PC-3 (cell line): ENCODE measurements at regions not wholly inside any gene's neighbourhood (a gene's known extent, or its start where the extent isn't known, plus 50 kb on each side); places are given as distances from the start of the nearest gene placed in this dataset.

ENCODE experiments used
- ATAC-seq: fragments of 200-7000 bp; cut with Tn5 transposase; 2 replicates; pipeline ENCODE4 v1.9.1; 2020; ENCODE audit warnings: mild to moderate bottlenecking, moderate library complexity
- BruUV-seq: library from RNA; stranded (reverse); fragments of 400-500 nt; replicated peaks from 2 replicates; lab custom pipeline; 2021; lab: Mats Ljungman, UMichigan
- CTCF ChIA-PET: fragments of 300-600 bp; sonication (Branson Sonifier 250); formaldehyde crosslinking; loops from one replicate; lab custom pipeline; 2022; ENCODE audit warnings: antibody characterized with exemption; lab: Charles Lee
- POLR2A ChIA-PET: fragments of 300-600 bp; sonication (Branson Sonifier 250); formaldehyde crosslinking; loops from one replicate; lab custom pipeline; 2022; ENCODE audit warnings: antibody characterized with exemption; ENCODE audit not compliant: unreplicated experiment; lab: Charles Lee
- DNase-seq: peaks from one replicate; pipeline ENCODE4 v3.0.0-alpha.2; 2015
- H2AFZ ChIP-seq: fragments of 300-600 bp; sonication (generic); 2 replicates; pipeline ENCODE4 v1.6.0; 2016; ENCODE audit warnings: antibody characterized with exemption, low read length
- H3F3A ChIP-seq: fragments of 300-600 bp; sonication (generic); one replicate; pipeline ENCODE4 v1.6.0; 2017; ENCODE audit warnings: antibody characterized with exemption, low read length, control low read depth, mild to moderate bottlenecking; ENCODE audit not compliant: unreplicated experiment
- H3K27ac ChIP-seq: fragments of 300-600 bp; sonication (generic); 2 replicates; pipeline ENCODE4 v1.5.1; 2016; ENCODE audit warnings: mild to moderate bottlenecking, low read length
- H3K27me3 ChIP-seq: fragments of 300-600 bp; sonication (generic); 2 replicates; pipeline ENCODE4 v1.6.1; 2016; ENCODE audit warnings: low read length, mixed read lengths
- H3K36me3 ChIP-seq: fragments of 300-600 bp; sonication (generic); 2 replicates; pipeline ENCODE4 v1.6.1; 2016; ENCODE audit warnings: low read depth, mixed run types, low read length, mixed read lengths
- H3K4me1 ChIP-seq: fragments of 300-600 bp; sonication (generic); 2 replicates; pipeline ENCODE4 v1.5.1; 2016; ENCODE audit warnings: low read length; ENCODE audit not compliant: insufficient read depth
- H3K4me2 ChIP-seq: fragments of 300-600 bp; sonication (generic); 2 replicates; pipeline ENCODE4 v1.6.0; 2016; ENCODE audit warnings: low read length
- H3K4me3 ChIP-seq: fragments of 300-600 bp; sonication (generic); 2 replicates; pipeline ENCODE4 v1.5.1; 2016; ENCODE audit warnings: mild to moderate bottlenecking, low read length, mixed read lengths
- H3K79me2 ChIP-seq: fragments of 300-600 bp; sonication (generic); 2 replicates; pipeline ENCODE4 v1.6.1; 2017; ENCODE audit warnings: low read length, mixed read lengths
- H3K9ac ChIP-seq: fragments of 300-600 bp; sonication (generic); 2 replicates; pipeline ENCODE4 v1.6.0; 2016; ENCODE audit warnings: mild to moderate bottlenecking, low read length
- H3K9me2 ChIP-seq: fragments of 300-600 bp; sonication (generic); replicated peaks from 2 replicates; pipeline ENCODE4 v1.6.1; 2016; ENCODE audit warnings: mixed run types, low read length, mixed read lengths
- H3K9me3 ChIP-seq: fragments of 300-600 bp; sonication (generic); 2 replicates; pipeline ENCODE4 v1.6.1; 2016; ENCODE audit warnings: low read length, mixed read lengths
- H4K20me1 ChIP-seq: fragments of 300-600 bp; sonication (generic); 2 replicates; pipeline ENCODE4 v1.6.1; 2016; ENCODE audit warnings: low read length, mixed read lengths
- EZH2 ChIP-seq: fragments of 300-600 bp; sonication (generic); IDR thresholded peaks from one replicate; pipeline ENCODE4 v1.6.1; 2017; ENCODE audit warnings: antibody characterized with exemption, mild to moderate bottlenecking, low read length; ENCODE audit not compliant: unreplicated experiment
- EZH2phosphoT487 ChIP-seq: fragments of 300-600 bp; sonication (generic); IDR thresholded peaks from 2 replicates; pipeline ENCODE4 v1.6.1; 2018; ENCODE audit warnings: mild to moderate bottlenecking, antibody characterized with exemption, low read length, borderline replicate concordance
- intact Hi-C: fragments of 100-400 bp; cut with micrococcal nuclease; formaldehyde crosslinking; loops from 2 replicates; pipeline ENCODE4 v1.9.0; 2023
- TF ChIP-seq, protein P1 (sequence below): fragments of 300-600 bp; sonication (generic); conservative IDR thresholded peaks from 2 replicates; pipeline ENCODE4 v1.5.1; 2017; ENCODE audit warnings: antibody characterized with exemption, low read depth, mild to moderate bottlenecking, low read length

DNA sequence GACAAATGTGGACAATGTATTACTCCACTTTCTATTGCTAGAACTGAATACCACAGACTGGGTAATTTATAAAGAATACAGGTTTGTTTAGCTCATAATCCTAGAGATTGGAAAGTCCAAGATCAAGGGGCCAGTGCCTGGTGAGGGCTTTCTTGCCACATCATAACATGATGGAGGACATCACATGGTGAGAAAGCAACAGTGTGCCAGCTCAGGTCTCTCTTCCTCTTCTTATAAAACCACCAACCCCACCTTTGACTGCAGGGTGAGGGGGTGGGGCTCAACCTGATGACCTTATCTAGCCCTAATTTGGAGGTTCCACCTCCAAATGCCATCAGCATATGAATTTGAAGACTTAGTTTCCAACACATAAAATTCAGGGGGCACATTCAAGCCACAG is 105.7 kb upstream of the CXorf66 start:
- intact Hi-C loops, result no loop called here
- Histone ChIP-seq H3K4me3 (no peak overlapping the region), H4K20me1 (no peaks in the 10 kb centered on the region), H3F3A (no peaks in the 10 kb centered on the region), H3K79me2 (no peaks in the 10 kb centered on the region), H3K4me2 (no peak overlapping the region), H3K27me3 (peaks cover 7% of the 10 kb centered on the region; the same call in 1 of the 2 replicates), H3K4me1 (no peaks in the 10 kb centered on the region), H3K9ac (no peak overlapping the region), H3K27ac (no peak overlapping the region), H3K9me2 (no peaks in the 10 kb centered on the region), H2AFZ (no peak overlapping the region), H3K9me3 (no peaks in the 10 kb centered on the region), H3K36me3 (no peaks in the 10 kb centered on the region)
- ChIA-PET CTCF (no interaction called here), POLR2A (no interaction called here)
- no peak for TF ChIP-seq EZH2phosphoT487
- TF ChIP-seq, protein P1, sequence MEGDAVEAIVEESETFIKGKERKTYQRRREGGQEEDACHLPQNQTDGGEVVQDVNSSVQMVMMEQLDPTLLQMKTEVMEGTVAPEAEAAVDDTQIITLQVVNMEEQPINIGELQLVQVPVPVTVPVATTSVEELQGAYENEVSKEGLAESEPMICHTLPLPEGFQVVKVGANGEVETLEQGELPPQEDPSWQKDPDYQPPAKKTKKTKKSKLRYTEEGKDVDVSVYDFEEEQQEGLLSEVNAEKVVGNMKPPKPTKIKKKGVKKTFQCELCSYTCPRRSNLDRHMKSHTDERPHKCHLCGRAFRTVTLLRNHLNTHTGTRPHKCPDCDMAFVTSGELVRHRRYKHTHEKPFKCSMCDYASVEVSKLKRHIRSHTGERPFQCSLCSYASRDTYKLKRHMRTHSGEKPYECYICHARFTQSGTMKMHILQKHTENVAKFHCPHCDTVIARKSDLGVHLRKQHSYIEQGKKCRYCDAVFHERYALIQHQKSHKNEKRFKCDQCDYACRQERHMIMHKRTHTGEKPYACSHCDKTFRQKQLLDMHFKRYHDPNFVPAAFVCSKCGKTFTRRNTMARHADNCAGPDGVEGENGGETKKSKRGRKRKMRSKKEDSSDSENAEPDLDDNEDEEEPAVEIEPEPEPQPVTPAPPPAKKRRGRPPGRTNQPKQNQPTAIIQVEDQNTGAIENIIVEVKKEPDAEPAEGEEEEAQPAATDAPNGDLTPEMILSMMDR, result no peak
- TF ChIP-seq EZH2, result no peak
- DNase-seq (no peak), ATAC-seq (no peak)
- no TSS peak for BruUV-seq

DNA sequence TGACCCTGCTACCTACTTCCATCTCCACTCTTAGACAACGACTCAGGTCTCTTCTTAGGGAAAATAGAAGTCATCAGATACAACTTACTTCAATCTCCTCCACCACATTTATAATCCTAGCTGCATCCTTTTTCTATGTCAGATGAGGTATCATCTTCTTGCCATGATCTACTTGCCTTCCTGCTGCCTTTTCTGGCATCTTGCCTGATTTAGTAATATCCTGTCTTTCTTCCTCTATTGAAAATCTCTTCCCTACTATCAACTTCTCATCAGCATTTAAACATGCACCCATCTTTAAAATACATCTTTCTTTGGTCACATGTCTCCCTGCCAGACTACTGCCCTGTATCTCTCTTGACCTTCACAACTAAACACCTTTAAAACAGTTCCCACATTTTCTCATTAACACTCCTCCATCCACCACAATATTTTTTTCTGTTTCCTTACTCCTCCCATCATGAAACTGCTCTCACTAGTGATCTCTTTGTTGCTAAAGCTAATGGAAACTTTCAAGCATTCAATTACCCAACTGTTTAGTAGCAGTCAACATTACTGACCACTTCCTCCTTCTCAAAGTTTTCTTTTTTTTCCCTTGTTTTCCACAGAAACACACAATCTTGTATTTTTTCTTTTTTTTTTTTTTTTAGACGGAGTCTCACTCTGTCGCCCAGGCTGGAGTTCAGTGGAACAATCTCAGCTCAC is 100.8 kb upstream of the CXorf66 start:
- Histone ChIP-seq H3K9me2 (no peaks in the 10 kb centered on the region), H3K27me3 (peaks cover 7% of the 10 kb centered on the region; the same call in 1 of the 2 replicates), H3K9ac (no peak overlapping the region), H3K4me2 (no peak overlapping the region), H3K9me3 (no peaks in the 10 kb centered on the region), H3F3A (no peaks in the 10 kb centered on the region), H2AFZ (no peak overlapping the region), H3K36me3 (no peaks in the 10 kb centered on the region), H3K4me1 (no peaks in the 10 kb centered on the region), H3K27ac (no peak overlapping the region), H3K4me3 (no peak overlapping the region), H4K20me1 (no peaks in the 10 kb centered on the region), H3K79me2 (no peaks in the 10 kb centered on the region)
- DNase-seq (no peak), ATAC-seq (no peak)
- ChIA-PET CTCF (no interaction called here), POLR2A (no interaction called here)
- no TSS peak for BruUV-seq
- no peak for TF ChIP-seq EZH2
- no peak for TF ChIP-seq EZH2phosphoT487
- TF ChIP-seq, protein P1, result no peak
- intact Hi-C loops, result no loop called here

DNA sequence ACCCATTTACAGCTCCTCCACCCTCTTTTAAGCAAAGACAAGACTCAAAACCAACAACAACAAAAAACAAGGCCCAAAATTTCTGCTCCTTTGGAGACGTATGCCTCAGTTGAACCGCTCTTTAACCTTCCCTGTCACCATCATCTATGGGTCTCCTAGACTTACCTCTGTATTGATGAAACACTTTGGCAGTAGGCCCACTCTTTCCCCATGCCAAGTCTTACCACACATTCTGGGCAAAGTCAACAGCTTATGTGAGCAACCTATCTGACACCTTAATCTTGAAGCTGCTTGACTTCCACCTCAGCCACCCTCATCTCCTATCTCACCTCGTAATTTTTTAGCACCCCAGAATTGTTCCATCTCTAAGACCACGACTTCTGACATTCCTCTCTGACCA is 99.7 kb upstream of the CXorf66 start:
- no peak overlapping the region for H3K9ac ChIP-seq
- no peaks in the 10 kb centered on the region for H3K36me3 ChIP-seq
- no peaks in the 10 kb centered on the region for H3K4me1 ChIP-seq
- H3K4me3 ChIP-seq, result no peak overlapping the region
- POLR2A ChIA-PET, result no interaction called here
- H3K79me2 ChIP-seq, result no peaks in the 10 kb centered on the region
- no peaks in the 10 kb centered on the region for H3K9me3 ChIP-seq
- H3K27me3 ChIP-seq, result peaks cover 7% of the 10 kb centered on the region; the same call in 1 of the 2 replicates
- CTCF ChIA-PET, result no interaction called here
- H3K27ac ChIP-seq, result no peak overlapping the region
- no peak overlapping the region for H2AFZ ChIP-seq
- BruUV-seq, result no TSS peak
- ATAC-seq (no peak), DNase-seq (no peak)
- H3F3A ChIP-seq, result no peaks in the 10 kb centered on the region
- H3K4me2 ChIP-seq, result no peak overlapping the region
- H4K20me1 ChIP-seq, result no peaks in the 10 kb centered on the region
- intact Hi-C loops, result no loop called here
- no peak for TF ChIP-seq EZH2phosphoT487
- TF ChIP-seq, protein P1, result no peak
- no peak for TF ChIP-seq EZH2
- no peaks in the 10 kb centered on the region for H3K9me2 ChIP-seq
